Neural progenitor cell (in vitro differentiated cells): ENCODE measurements at regions not wholly inside any gene's neighbourhood (a gene's known extent, or its start where the extent isn't known, plus 50 kb on each side); places are given as distances from the start of the nearest gene placed in this dataset.

ENCODE experiments used
- EZH2 ChIP-seq: fragments of 200-600 bp; sonication (generic); IDR thresholded peaks from 2 replicates; pipeline ENCODE4 v1.6.1; 2017; ENCODE audit warnings: antibody characterized with exemption, mild to moderate bottlenecking, moderate library complexity
- EZH2phosphoT487 ChIP-seq: fragments of 200-600 bp; sonication (generic); IDR thresholded peaks from 2 replicates; pipeline ENCODE4 v1.6.1; 2017; ENCODE audit warnings: antibody characterized with exemption
- TF ChIP-seq, protein P1 (sequence below): fragments of 200-600 bp; sonication (generic); IDR thresholded peaks from 2 replicates; pipeline ENCODE4 v1.5.1; 2017; ENCODE audit warnings: antibody characterized with exemption, mild to moderate bottlenecking

DNA sequence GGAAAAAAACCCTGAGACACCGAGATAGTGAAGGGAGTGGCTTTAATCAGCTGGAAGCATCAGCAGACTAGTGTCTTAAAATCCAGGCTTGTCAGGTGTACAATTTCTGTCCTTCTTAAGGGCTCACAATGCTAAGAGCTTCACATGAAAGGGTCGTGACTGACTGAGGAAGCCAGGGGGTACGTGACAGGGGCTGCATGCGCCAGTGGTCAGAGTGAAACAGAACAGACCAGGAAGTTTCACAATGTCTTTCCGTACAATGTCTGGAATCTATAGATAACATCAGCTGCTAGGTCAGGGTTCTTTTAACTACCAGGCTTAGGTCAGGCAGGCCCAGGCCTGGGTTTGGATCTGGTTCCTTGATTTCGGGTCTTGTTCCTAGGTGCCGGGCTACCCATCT, 253.0 kb downstream of the CDH10 start:
- TF ChIP-seq EZH2 = no peak
- TF ChIP-seq, protein P1, sequence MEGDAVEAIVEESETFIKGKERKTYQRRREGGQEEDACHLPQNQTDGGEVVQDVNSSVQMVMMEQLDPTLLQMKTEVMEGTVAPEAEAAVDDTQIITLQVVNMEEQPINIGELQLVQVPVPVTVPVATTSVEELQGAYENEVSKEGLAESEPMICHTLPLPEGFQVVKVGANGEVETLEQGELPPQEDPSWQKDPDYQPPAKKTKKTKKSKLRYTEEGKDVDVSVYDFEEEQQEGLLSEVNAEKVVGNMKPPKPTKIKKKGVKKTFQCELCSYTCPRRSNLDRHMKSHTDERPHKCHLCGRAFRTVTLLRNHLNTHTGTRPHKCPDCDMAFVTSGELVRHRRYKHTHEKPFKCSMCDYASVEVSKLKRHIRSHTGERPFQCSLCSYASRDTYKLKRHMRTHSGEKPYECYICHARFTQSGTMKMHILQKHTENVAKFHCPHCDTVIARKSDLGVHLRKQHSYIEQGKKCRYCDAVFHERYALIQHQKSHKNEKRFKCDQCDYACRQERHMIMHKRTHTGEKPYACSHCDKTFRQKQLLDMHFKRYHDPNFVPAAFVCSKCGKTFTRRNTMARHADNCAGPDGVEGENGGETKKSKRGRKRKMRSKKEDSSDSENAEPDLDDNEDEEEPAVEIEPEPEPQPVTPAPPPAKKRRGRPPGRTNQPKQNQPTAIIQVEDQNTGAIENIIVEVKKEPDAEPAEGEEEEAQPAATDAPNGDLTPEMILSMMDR = no peak
- TF ChIP-seq EZH2phosphoT487 = no peak
